HG03103 (cell line): ENCODE measurements at regions not wholly inside any gene's neighbourhood (a gene's known extent, or its start where the extent isn't known, plus 50 kb on each side); places are given as distances from the start of the nearest gene placed in this dataset.
"Not testable (repeated sequence)": the region's sequence is repeated elsewhere in the genome, so short reads cannot be mapped to it uniquely, and the experiment has no call there.

ENCODE experiments used
- ATAC-seq: cut with Tn5 transposase; IDR thresholded peaks from one replicate; pipeline ENCODE4 v1.9.1; 2021; ENCODE audit warnings: low read depth; ENCODE audit not compliant: unreplicated experiment

DNA sequence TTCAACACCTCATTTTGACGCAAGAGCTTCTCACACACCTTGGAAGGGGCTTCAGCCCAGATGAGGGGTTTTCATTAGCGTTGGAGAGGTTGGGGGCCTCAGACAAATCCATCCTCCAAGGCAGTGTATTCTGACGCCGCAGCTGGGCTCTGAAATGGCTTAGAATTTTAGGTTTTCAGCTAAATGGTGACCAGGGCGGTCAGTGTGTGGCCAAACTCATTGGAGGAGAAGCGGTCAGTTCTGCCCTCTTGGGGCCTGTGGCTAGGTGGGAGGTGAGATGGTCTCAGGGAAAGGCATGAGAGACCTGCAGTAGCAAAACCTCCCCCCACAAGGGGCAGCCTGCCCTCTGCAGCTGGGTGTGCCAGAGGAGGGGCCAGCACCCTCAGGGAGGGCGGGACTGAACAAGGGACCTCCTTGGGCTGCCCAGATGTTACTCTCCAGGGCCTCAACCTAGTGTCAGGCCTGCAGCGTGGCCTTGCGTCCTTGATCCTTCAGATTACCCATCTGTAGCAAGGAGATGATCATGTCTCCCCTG, 155.8 kb downstream of the URI1 start:
- ATAC-seq, result no peak

DNA sequence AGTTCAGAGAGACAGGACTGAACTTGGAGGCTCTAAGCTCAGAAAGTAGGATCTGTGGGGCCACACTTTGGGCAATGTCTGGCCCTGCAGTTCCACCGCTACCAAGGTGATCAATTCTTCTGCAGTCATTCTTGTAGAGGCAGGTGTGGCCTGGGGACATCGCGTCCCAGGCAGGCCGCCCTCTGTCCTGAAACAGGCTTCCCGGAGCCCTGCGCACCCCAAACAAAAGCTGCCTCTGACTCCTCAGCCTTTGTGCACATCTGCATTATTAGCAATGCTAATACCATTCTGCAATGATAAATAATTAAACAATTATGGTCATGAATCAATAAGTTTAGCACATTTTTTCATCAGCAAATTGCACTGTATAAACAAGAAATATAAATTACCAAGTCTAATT, 160.2 kb downstream of the URI1 start:
- no peak for ATAC-seq

DNA sequence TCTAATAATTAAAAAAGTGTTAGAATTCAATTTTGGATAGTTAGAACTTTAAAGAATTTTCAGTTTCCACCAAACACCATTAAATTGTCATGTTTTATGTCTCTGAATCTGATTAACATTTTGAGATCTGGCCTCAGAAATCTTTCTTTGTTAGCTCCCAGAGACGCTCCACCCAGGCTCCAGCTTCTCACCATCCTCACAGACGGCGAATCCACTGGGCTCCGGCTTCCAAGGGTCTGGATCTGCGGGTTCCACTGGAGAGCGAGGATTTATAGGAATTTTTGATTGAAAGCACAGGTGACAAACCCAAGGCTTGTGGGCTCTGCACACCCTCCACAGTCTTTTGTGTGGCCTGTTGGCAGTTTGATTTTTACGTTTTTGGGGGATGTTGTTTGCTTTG, 160.6 kb downstream of the URI1 start:
- ATAC-seq, result no peak

DNA sequence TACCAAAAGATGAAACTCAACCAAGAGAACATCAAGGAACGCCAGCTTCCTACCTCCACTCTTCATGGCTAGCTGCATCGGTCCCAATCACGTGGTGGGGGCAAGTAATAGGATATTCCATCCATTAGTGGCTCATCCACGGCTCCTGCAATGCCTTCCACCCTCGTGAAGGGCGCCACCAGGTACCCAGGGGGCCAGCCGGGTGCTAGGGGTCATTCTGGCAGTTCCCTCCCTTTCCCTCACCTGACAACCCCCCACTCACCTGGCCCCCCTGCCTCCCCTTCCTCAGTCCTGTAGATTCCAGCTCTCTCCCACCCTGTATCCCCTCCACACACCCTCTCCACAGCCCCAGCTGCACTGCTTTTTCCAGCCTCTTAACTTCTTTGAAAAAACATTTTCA, 161.9 kb downstream of the URI1 start:
- no peak for ATAC-seq

DNA sequence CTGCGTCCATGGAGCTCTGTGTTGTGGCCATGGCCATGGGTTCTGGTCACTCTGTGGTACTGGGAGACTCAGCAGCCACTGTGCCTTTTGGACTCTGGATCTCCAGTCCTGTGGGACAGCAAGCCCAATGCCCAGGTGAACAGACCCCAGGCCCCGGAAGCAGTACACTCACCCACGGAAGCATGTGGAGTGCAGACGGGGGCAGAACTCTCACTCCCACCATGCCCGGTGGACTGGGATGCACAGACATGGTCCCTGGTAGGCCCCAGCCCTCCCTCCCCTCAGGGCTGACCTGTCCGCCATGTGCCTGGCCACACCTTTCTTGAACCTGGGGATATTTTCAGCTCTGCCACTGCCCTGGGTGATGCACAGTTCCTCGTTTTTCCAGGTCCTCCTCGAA, 163.3 kb downstream of the URI1 start:
- no peak for ATAC-seq

DNA sequence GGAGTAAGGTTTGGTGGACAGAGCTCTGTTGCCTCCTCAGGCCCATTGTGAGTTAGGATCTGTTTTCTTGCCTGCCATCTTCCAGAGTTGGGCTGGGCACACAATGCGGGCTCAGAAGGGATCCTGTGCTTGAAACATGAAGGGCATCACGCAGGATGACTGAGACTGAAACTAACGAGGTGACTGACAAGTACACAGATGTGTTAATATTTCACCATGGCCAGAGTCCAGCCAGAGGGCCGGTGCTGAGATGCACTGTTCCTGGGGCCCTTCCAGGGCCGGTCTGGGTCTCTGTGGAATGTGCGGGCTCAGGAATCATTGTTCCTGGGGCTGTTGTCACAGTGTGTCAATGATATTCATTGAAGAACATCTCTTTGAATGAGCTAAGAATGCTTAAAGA, 163.7 kb downstream of the URI1 start:
- ATAC-seq, result no peak

DNA sequence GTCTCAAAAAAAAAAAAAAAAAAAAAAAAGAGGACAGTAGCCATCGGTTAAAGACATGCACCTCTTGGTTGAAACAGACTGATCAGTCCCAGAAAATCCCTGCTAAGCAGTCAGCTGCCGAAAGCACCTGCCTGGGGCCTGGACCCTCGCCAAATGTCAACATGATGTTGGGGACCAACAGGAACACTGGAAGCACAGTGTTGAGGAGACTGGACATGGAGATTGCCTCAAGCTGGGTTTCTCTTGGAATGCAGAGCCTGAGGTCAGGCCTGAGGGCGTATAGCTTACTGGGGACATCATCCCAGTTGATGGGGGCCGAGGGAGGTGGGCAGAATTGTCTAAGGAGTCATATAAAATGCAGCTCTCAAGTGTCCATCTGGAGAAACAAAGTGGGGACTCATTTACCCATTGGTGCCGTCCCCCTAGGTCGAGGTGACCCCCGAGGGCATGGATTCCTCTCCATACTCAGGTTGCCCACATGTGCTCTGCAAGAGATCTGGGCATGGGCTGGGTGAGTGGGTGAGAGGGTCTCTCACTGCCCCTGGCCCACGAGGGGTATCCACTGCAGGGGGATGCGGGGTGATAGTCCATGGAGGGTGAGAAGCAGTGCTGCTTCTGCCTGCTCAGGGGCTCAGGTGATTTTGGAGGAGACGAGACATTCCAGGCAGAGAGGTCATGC, 164.5 kb downstream of the URI1 start:
- ATAC-seq, result no peak

DNA sequence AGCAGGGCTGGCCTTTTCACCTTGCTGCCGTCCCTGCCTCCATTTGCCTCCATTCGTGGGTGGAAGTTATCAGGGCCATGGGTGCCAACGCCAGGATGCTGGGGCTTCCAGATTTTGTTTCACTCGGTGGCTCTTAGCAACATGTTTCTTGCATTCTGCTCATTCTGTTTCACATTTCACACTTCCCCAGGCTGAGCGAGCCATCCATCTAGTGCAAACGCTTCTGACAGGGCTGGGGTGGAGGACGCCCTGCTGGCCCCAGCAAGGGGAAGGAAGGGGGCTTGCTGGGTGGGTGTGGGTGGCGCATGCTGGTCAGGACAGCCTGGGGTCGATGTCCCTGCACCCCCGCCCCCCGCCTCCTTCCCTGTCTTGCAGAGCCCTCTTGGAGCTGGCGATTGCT, 165.2 kb downstream of the URI1 start:
- no peak for ATAC-seq

DNA sequence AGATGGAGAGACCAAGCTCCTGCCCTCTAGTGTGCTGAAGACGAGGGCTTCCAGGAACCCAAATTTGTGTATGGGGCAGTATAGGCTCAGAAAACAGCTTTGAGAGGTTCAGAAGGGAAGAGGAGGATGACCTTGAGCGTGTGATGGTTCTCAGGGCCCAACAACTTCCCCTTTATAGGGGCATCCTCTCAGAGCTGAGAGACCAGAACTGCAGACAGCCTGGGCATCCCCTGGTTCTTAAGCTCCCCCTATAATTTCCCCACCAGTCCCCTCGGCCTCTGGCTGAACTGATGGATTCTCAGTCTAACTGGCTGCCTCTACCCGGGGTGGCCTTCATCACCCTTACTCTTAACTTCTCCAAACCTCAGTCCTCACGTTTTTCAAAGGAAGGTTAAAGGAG, 167.5 kb downstream of the URI1 start:
- ATAC-seq, result no peak

DNA sequence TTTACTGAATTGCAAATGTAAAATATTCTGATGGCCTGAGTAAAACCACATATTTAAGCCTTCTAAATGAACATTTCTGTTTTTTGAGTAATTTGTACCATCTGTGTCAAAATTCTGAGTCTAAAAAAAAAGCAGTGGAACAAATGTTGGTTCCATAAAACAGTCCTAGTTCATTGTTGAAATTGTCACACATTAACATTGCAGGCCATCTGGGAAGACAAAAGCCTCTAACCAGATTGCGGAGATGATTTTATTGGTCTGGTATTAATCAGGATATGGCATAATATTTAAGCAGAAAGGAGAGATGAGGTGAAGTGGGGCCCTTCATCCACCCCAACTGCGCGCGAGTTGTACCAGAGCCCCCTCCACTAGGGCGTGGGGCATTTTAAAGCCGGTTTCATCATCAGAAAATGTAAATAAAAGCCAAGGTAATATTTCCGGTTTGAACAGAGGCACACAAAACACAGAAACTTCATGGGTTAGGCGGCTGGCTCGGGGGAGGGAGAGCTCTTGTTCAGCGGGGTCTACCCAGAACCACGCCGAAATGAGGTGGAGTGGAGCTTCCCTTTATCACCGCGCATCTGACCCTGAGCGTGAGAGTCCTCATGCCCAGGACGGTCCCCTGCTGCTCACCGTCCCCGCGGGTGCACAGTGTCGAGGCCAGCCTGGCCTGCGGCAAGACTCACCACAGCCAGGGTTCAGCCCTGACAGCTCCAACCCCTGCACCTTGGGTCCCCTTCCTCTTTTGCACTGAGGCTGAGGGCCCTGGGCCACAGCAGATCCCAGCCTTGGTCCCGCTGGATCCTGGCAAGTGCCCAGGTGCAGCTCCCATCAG, 169.2 kb downstream of the URI1 start:
- no peak for ATAC-seq

DNA sequence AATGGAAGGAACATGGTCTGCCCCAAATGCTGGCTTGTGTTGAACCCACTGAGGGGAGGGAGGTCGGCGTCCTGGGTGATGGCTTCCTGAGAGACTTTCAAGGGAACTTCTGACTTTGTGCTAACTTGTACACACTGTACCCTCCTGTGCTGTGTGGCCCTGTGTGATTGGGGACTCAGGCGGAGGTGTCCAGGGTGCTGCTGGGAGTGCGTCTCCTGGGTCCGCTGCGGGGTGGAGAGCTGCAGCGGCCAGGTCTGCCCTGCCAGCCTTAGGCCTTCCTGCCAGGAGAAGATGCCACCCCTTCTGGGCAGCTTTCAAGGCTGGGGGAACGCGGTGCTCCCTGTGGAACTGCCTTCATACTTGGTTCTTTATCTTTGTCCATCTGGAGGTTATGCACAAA, 170.1 kb downstream of the URI1 start:
- ATAC-seq, result no peak

DNA sequence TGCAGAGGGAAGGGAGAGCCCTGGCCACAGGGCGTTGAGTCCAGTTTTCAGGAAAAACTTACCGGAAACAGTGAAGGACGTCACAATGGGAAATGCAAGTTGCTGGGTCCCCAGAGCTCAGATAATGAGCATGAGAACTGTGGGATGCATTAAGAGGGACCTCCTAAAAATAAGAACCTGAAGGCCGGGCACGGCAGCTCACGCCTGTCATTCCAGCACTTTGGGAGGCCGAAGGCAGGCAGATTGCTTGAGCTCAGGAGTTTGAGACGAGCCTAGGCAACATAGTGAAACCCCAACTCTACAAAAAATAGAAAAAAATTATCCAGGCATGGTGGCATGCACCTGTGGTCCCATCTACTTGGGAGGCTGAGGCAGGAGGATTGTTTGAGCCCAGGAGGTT, 170.6 kb downstream of the URI1 start:
- no peak for ATAC-seq

DNA sequence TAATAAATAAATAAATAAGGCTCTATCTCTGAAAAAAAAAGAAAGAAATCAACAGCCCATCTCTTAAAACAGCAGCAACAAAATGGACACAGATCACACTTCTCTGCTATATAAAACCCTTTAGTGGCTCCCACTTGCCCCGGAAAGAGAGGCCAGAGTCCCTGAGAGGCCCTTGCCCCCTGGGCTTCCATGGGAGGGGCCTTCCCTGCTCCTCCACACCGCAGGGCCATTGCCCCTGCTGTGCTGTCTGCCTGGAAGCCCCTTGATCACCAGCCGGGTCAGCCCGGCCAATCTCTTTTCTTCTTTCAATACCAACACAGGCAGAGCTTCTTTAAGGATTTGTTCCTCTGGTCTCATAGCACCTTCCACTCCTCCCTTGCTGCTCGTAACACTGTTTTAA, 171.1 kb downstream of the URI1 start:
- ATAC-seq, result no peak

DNA sequence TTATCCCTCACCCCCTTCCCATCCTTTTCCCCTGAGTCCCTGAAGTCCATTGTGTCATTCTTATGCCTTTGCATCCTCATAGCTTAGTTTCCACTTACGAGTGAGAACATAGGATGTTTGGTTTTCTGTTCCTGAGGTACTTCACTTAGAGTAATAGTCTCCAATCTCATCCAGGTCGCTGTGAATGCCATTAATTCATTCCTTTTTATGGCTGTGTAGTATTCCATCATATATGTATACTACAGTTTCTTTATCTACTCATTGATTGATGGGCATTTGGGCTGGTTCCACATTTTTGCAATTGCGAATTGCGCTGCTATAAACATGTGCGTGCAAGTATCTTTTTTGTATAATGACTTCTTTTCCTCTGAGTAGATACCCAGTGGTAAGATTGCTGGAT, 172.1 kb downstream of the URI1 start:
- not testable (repeated sequence) for ATAC-seq

DNA sequence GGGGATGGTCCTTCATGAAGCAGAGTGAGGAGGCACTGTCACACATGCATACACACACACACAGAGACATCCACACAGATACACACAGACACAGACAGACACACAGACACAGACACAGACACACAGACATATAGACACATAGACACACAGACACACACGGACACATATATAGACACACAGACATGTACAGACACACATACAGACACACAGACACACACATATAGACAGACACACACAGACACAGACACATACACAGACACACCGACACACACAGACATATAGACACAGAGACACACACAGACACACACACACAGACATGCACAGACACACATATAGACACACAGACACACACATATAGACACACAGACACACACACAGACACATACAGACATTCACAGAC, 173.9 kb downstream of the URI1 start:
- no peak for ATAC-seq

DNA sequence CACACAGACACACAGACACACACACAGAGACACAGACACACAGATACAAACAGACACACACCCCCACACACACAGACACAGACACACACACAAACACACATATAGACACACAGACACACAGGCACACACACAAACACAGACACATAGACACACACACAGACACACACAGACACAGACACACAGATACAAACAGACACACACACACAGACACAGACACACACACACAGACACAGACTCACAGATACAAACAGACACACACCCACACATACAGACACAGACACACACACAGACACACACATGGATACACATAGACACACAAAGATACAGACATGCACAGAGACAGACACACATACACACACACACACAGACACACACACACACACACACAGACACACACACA, 174.5 kb downstream of the URI1 start:
- ATAC-seq, result no peak

DNA sequence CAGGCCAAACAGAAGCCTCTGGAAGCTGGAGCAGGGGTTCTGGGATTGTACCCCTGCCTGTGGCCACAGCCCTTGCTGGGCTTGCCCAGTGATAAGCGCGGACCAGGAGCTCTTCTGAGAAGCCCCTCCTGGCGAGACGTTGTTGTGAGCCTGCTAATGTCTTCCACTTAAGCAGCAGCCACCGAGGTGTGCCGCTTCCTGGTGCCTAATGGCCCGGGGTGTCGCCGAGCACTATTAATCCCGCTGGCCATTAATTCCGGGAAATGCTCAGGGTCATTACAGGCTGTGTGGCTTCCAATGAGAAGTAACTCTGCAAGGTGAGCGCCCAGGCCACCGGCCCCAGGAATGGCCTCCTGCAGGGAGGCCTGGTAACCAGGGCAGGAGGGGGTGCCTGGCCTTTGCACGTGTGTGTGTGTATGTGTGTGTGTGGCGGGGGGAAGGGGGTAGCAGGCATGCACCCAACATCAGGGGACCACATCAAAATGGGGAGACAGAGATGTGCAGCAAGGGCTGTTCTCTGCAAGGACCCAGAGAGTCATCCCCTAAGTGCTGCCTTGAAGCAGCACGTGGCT, 175.0 kb downstream of the URI1 start:
- ATAC-seq, result no peak

DNA sequence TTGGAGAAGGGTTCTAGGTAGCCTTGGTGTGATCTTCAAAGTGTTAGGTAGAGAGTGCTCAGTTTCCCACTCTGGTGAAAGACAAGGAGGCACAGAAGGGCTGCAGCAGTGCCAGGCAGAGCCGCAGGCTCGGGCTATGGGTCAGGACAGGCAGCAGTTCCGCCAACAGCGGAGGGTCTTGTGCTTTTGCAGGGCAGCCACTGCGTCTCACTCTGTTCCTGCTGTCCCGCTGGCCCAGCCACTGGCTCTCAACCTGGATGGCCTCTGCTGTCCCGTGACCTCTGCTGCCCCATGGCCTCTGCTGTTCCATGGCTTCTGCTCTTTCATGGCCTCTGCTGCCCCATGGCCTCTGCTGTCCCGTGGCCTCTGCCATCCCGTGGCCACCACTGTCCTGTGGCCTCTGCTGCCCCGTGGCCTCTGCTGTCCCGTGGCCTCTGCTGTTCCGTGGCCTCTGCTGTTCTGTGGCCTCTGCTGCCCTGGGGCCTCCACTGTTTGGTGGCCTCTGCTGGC, 175.7 kb downstream of the URI1 start:
- ATAC-seq, result no peak

DNA sequence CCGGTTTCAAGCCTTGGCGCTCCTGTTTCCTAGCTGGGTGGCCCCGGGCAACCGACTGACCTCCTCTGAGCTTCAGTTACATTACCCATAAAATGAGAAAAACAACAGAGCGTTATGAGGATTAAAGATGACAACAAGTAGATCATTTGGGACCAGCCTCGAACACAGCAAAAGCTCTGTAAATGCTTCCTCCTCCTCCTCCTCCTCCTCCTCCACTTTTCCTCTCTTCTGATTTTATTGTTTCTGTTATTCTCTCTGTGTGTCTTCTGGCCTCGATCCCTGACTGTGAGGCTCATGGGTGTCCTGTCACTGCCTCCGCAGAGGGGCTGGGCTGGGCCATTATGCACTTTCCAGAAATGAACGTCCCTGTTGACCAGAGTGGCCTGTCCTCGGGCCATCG, 176.2 kb downstream of the URI1 start:
- ATAC-seq, result no peak

DNA sequence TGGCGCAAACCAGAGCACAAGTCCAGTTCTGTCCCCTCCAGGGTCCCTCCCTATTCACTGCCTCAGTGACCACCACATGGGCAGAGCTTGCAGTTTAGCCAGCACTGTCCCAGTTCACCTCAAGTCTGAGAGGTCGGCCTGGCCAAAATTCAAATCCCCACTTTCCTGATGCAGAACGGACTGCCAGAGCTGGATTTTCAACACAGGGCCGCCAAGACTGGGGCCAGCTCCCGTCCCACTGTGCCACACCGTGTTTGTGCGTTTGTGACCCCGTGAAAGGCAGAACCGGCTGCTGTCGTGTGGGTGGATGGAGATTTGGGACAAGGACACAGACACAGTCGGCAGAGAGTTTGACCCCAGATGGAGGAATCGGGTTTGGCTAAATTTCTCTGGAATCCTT, 176.7 kb downstream of the URI1 start:
- no peak for ATAC-seq

DNA sequence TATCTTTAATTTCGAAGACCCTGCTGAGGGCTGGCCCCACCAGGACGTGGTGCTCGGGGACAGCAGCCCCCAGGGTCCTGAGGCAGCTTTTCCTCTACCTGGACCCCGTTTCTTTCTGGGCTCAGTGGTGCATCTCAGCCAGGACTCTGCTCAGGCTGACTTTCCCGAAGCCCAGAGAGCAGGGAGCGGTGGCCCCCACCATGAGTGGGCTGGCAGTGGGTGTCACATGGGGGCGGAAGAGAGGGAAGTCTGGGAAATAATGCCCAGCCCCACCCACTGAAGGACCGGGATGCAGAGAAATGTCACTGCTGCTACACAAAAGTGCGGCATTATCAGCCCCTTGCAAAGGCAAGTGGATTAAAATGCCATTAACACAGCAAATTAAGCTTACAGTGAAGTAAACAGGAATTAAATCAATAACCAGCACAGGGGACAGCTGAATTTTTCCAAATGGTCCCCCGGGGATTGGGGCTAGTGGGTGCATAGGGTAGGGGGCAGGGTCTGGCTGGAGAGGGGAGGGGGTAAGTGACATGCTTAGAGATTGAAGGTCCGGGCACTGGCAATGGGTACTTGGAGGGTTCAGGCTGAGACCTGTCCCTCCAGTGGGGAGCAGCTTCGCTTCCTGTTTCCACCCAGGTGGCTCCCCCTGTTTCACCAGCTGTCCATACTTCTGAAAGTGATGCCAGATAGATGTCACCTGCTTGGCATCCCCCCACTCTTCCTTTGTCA, 177.3 kb downstream of the URI1 start:
- no peak for ATAC-seq
